Smooth muscle cell (in vitro differentiated cells): ENCODE measurements at regions not wholly inside any gene's neighbourhood (a gene's known extent, or its start where the extent isn't known, plus 50 kb on each side); places are given as distances from the start of the nearest gene placed in this dataset.

Experiments used
- DNase-seq: peaks from one replicate; lab custom pipeline; 2025; ENCODE audit not compliant: unreplicated experiment; lab: John Stamatoyannopoulos, UW
- H2AFZ ChIP-seq: fragments of 200-600 bp; sonication (generic); 2 replicates; pipeline ENCODE4 v1.6.0; 2016; ENCODE audit warnings: antibody characterized with exemption, low read depth, mild to moderate bottlenecking
- H3F3A ChIP-seq: fragments of 200-600 bp; sonication (generic); 2 replicates; pipeline ENCODE4 v1.6.0; 2017; ENCODE audit warnings: antibody characterized with exemption, low read depth
- H3K27ac ChIP-seq: fragments of 200-600 bp; sonication (generic); 2 replicates; pipeline ENCODE4 v1.5.1; 2016; ENCODE audit warnings: low read depth, mild to moderate bottlenecking
- H3K27me3 ChIP-seq: fragments of 200-600 bp; sonication (generic); 2 replicates; pipeline ENCODE4 v1.6.1; 2016; ENCODE audit warnings: low read depth, mild to moderate bottlenecking
- H3K36me3 ChIP-seq: fragments of 200-600 bp; sonication (generic); 2 replicates; pipeline ENCODE4 v1.5.1; 2016; ENCODE audit warnings: low read depth
- H3K4me1 ChIP-seq: fragments of 200-600 bp; sonication (generic); 2 replicates; pipeline ENCODE4 v1.5.1; 2016; ENCODE audit warnings: low read depth
- H3K4me2 ChIP-seq: fragments of 200-600 bp; sonication (generic); 2 replicates; pipeline ENCODE4 v1.6.0; 2016; ENCODE audit warnings: mild to moderate bottlenecking
- H3K4me3 ChIP-seq: fragments of 200-600 bp; sonication (generic); 2 replicates; pipeline ENCODE4 v1.5.1; 2016; ENCODE audit warnings: mild to moderate bottlenecking
- H3K79me2 ChIP-seq: fragments of 200-600 bp; sonication (generic); 2 replicates; pipeline ENCODE4 v1.6.0; 2016; ENCODE audit warnings: low read depth, mild to moderate bottlenecking
- H3K9ac ChIP-seq: fragments of 200-600 bp; sonication (generic); 2 replicates; pipeline ENCODE4 v1.6.0; 2016; ENCODE audit warnings: low read depth
- H3K9me3 ChIP-seq: fragments of 200-600 bp; sonication (generic); replicated peaks from 2 replicates; pipeline ENCODE4 v1.5.1; 2016; ENCODE audit warnings: low read depth
- H4K20me1 ChIP-seq: fragments of 200-600 bp; sonication (generic); 2 replicates; pipeline ENCODE4 v1.6.0; 2016; ENCODE audit warnings: low read depth
- CTCF ChIP-seq: fragments of 200-600 bp; sonication (generic); IDR thresholded peaks from 2 replicates; pipeline ENCODE4 v1.5.1; 2017; ENCODE audit warnings: borderline replicate concordance, mild to moderate bottlenecking, antibody characterized with exemption; ENCODE audit not compliant: insufficient read depth, poor library complexity, severe bottlenecking
- WGBS: methylation state at CpG from one replicate; pipeline ENCODE4 v1.1.7; 2016; ENCODE audit warnings: low lambda C conversion rate; 5-methylcytosine and 5-hydroxymethylcytosine counted together

GRCh38 chr18:26646901-26647300 is 98.5 kb upstream of the KCTD1 start:
- Histone ChIP-seq H3K36me3 (no peaks in the 10 kb centered on the region), H3K79me2 (no peaks in the 10 kb centered on the region), H3F3A (no peaks in the 10 kb centered on the region), H4K20me1 (no peaks in the 10 kb centered on the region), H3K27ac (no peak overlapping the region), H3K9me3 (no peaks in the 10 kb centered on the region), H2AFZ (no peak overlapping the region), H3K4me1 (no peaks in the 10 kb centered on the region), H3K9ac (no peak overlapping the region), H3K4me2 (no peak overlapping the region), H3K4me3 (no peak overlapping the region), H3K27me3 (peaks cover 11% of the 10 kb centered on the region)
- 95% methylated on average over 4 of the region's 4 CpGs for WGBS
- no peak for TF ChIP-seq CTCF
- no peak for DNase-seq

GRCh38 chr18:26642440-26643348 is 94.3 kb upstream of the KCTD1 start:
- Histone ChIP-seq H3K9ac (no peak overlapping the region), H3K4me1 (no peaks in the 10 kb centered on the region), H3K36me3 (no peaks in the 10 kb centered on the region), H3K27ac (no peak overlapping the region), H4K20me1 (no peaks in the 10 kb centered on the region), H3K9me3 (no peaks in the 10 kb centered on the region), H3K79me2 (no peaks in the 10 kb centered on the region), H2AFZ (no peak overlapping the region), H3K27me3 (peaks cover 11% of the 10 kb centered on the region), H3F3A (no peaks in the 10 kb centered on the region), H3K4me2 (no peak overlapping the region), H3K4me3 (no peak overlapping the region)
- no peak for TF ChIP-seq CTCF
- WGBS, result 89% methylated on average over 14 of the region's 14 CpGs
- DNase-seq, result no peak

GRCh38 chr18:26640541-26640940 is 92.2 kb upstream of the KCTD1 start:
- Histone ChIP-seq H3K79me2 (no peaks in the 10 kb centered on the region), H3K4me2 (no peak overlapping the region), H3K9ac (no peak overlapping the region), H2AFZ (no peak overlapping the region), H3F3A (no peaks in the 10 kb centered on the region), H3K4me1 (no peaks in the 10 kb centered on the region), H4K20me1 (no peaks in the 10 kb centered on the region), H3K27me3 (peaks cover 6% of the 10 kb centered on the region), H3K36me3 (no peaks in the 10 kb centered on the region), H3K27ac (no peak overlapping the region), H3K9me3 (no peaks in the 10 kb centered on the region), H3K4me3 (no peak overlapping the region)
- 89% methylated on average over 5 of the region's 5 CpGs for WGBS
- no peak for TF ChIP-seq CTCF
- no peak for DNase-seq

- H3K9ac ChIP-seq, result no peak overlapping the region
- H3K9me3 ChIP-seq, result no peaks in the 10 kb centered on the region
- no peaks in the 10 kb centered on the region for H4K20me1 ChIP-seq
- no peak overlapping the region for H3K4me2 ChIP-seq
- no peaks in the 10 kb centered on the region for H3K36me3 ChIP-seq
- no peak for TF ChIP-seq CTCF
- no peak overlapping the region for H3K27ac ChIP-seq
- H3K4me3 ChIP-seq, result no peak overlapping the region
- H3F3A ChIP-seq, result no peaks in the 10 kb centered on the region
- no peaks in the 10 kb centered on the region for H3K79me2 ChIP-seq
- no peaks in the 10 kb centered on the region for H3K27me3 ChIP-seq
- no peaks in the 10 kb centered on the region for H3K4me1 ChIP-seq
- H2AFZ ChIP-seq, result no peak overlapping the region
- 85% methylated on average over 7 of the region's 7 CpGs for WGBS
- no peak for DNase-seq
Measured at GRCh38 chr18:26639149-26639548, 90.8 kb upstream of the KCTD1 start.
